ENCODE measurements at regions not wholly inside any gene's neighbourhood (a gene's known extent, or its start where the extent isn't known, plus 50 kb on each side); places are given as distances from the start of the nearest gene placed in this dataset.
"Not testable (repeated sequence)": the region's sequence is repeated elsewhere in the genome, so short reads cannot be mapped to it uniquely, and the experiment has no call there.

GRCh38 chr3:194871143-194871863, 185.6 kb downstream of the FAM43A start:
- DNase-seq, result peak; percentile 85
- Histone ChIP-seq H3K4me1 (ENCODE audit: control insufficient read depth, insufficient read depth, low read depth, low read length) (peaks cover 11% of the 10 kb centered on the region), H2BK5ac (ENCODE audit: low read depth, low read length, poor library complexity, severe bottlenecking) (no peak overlapping the region), H3K36me3 (ENCODE audit: control insufficient read depth in 1 of 2, insufficient read depth in 2 of 2, low read depth in 1 of 2, low read length in 2 of 2) (no peaks in the 10 kb centered on the region), H4K8ac (ENCODE audit: low read length) (no peak overlapping the region), H2BK15ac (ENCODE audit: low read depth, poor library complexity, severe bottlenecking) (no peak overlapping the region), H3K27ac (ENCODE audit: low read length, poor library complexity, severe bottlenecking) (no peak overlapping the region), H2AFZ (ENCODE audit: low read depth, low read length) (peak overlapping the region; percentile 51), H3K9me3 (ENCODE audit: control insufficient read depth, low read length) (no peaks in the 10 kb centered on the region), H3K79me1 (replicated peaks; ENCODE audit: low read length, poor library complexity, severe bottlenecking) (no peaks in the 10 kb centered on the region), H3K18ac (ENCODE audit: low read depth in 1 of 2, low read length in 2 of 2) (peak overlapping the region in 1 of 2 experiments; percentile 4), H2BK120ac (ENCODE audit: low read depth, low read length) (no peak overlapping the region), H2BK12ac (ENCODE audit: low read length in 2 of 2) (no peak overlapping the region), H3K4me3 (ENCODE audit: insufficient read depth in 1 of 2, low read depth in 1 of 2, low read length in 2 of 2) (peak overlapping the region in 1 of 2 experiments; percentile 6), H3K9ac (ENCODE audit: low read length) (peak overlapping the region; percentile 43), H3K23ac (ENCODE audit: low read length in 2 of 2) (no peak overlapping the region), H3K27me3 (ENCODE audit: control insufficient read depth in 1 of 2, insufficient read depth in 1 of 2, low read length in 2 of 2) (peaks cover 6 to 26% of the 10 kb centered on the region in 2 experiments), H3K14ac (ENCODE audit: low read length in 2 of 2) (no peak overlapping the region), H2AK5ac (ENCODE audit: low read length, severe bottlenecking) (no peak overlapping the region), H3K4ac (ENCODE audit: low read depth in 1 of 2, low read length in 2 of 2) (no peak overlapping the region), H4K91ac (ENCODE audit: low read length) (no peak overlapping the region), H3K4me2 (ENCODE audit: low read length, poor library complexity, severe bottlenecking) (no peak overlapping the region)
- 17% methylated on average over 12 of the region's 13 CpGs for WGBS

- H2BK5ac ChIP-seq (ENCODE audit: low read depth, low read length, poor library complexity, severe bottlenecking), result no peak overlapping the region
- H2BK12ac ChIP-seq (ENCODE audit: low read length in 2 of 2), result peak overlapping the region; percentile 22 to 96
- peak overlapping the region; percentile 71 for H4K91ac ChIP-seq (ENCODE audit: low read length)
- H2BK15ac ChIP-seq (ENCODE audit: low read depth, poor library complexity, severe bottlenecking), result no peak overlapping the region
- H3K4me3 ChIP-seq (ENCODE audit: insufficient read depth in 1 of 2, low read depth in 1 of 2, low read length in 2 of 2), result peak overlapping the region in 1 of 2 experiments; percentile 6
- peak overlapping the region; percentile 7 to 57 for H3K4ac ChIP-seq (ENCODE audit: low read depth in 1 of 2, low read length in 2 of 2)
- peak overlapping the region; percentile 14 to 89 for H3K18ac ChIP-seq (ENCODE audit: low read depth in 1 of 2, low read length in 2 of 2)
- H4K8ac ChIP-seq (ENCODE audit: low read length), result peak overlapping the region; percentile 47
- peak overlapping the region; percentile 51 for H2AFZ ChIP-seq (ENCODE audit: low read depth, low read length)
- H3K27me3 ChIP-seq (ENCODE audit: control insufficient read depth in 1 of 2, insufficient read depth in 1 of 2, low read length in 2 of 2), result peaks cover 5 to 28% of the 10 kb centered on the region in 2 experiments
- H3K27ac ChIP-seq (ENCODE audit: low read length, poor library complexity, severe bottlenecking), result no peak overlapping the region
- WGBS, result 60% methylated on average over 14 of the region's 14 CpGs
- no peaks in the 10 kb centered on the region for H3K36me3 ChIP-seq (ENCODE audit: control insufficient read depth in 1 of 2, insufficient read depth in 2 of 2, low read depth in 1 of 2, low read length in 2 of 2)
- H3K9ac ChIP-seq (ENCODE audit: low read length), result peak overlapping the region; percentile 43
- H3K4me2 ChIP-seq (ENCODE audit: low read length, poor library complexity, severe bottlenecking), result no peak overlapping the region
- H3K23ac ChIP-seq (ENCODE audit: low read length in 2 of 2), result no peak overlapping the region
- peaks cover 11% of the 10 kb centered on the region for H3K4me1 ChIP-seq (ENCODE audit: control insufficient read depth, insufficient read depth, low read depth, low read length)
- no peak overlapping the region for H2BK120ac ChIP-seq (ENCODE audit: low read depth, low read length)
- peak; percentile 53 for DNase-seq
- H2AK5ac ChIP-seq (ENCODE audit: low read length, severe bottlenecking), result no peak overlapping the region
- H3K14ac ChIP-seq (ENCODE audit: low read length in 2 of 2), result peak overlapping the region in 1 of 2 experiments; percentile 96
- H3K9me3 ChIP-seq (ENCODE audit: control insufficient read depth, low read length), result no peaks in the 10 kb centered on the region
- H3K79me1 ChIP-seq (replicated peaks; ENCODE audit: low read length, poor library complexity, severe bottlenecking), result no peaks in the 10 kb centered on the region
Measured at GRCh38 chr3:194871864-194872668, 186.4 kb downstream of the FAM43A start.

GRCh38 chr3:194872669-194872977, 186.9 kb downstream of the FAM43A start:
- H3K4ac ChIP-seq (ENCODE audit: low read depth in 1 of 2, low read length in 2 of 2), result no peak overlapping the region
- H2BK120ac ChIP-seq (ENCODE audit: low read depth, low read length), result no peak overlapping the region
- no peak overlapping the region for H3K14ac ChIP-seq (ENCODE audit: low read length in 2 of 2)
- H2BK15ac ChIP-seq (ENCODE audit: low read depth, poor library complexity, severe bottlenecking), result no peak overlapping the region
- H3K18ac ChIP-seq (ENCODE audit: low read depth in 1 of 2, low read length in 2 of 2), result no peak overlapping the region
- H2BK12ac ChIP-seq (ENCODE audit: low read length in 2 of 2), result peak overlapping the region; percentile 22 to 96
- H2AFZ ChIP-seq (ENCODE audit: low read depth, low read length), result no peak overlapping the region
- peak; percentile 41 for DNase-seq
- no peak overlapping the region for H4K8ac ChIP-seq (ENCODE audit: low read length)
- no peak overlapping the region for H3K23ac ChIP-seq (ENCODE audit: low read length in 2 of 2)
- H3K79me1 ChIP-seq (replicated peaks; ENCODE audit: low read length, poor library complexity, severe bottlenecking), result no peaks in the 10 kb centered on the region
- no peaks in the 10 kb centered on the region for H3K36me3 ChIP-seq (ENCODE audit: control insufficient read depth in 1 of 2, insufficient read depth in 2 of 2, low read depth in 1 of 2, low read length in 2 of 2)
- no peaks in the 10 kb centered on the region for H3K9me3 ChIP-seq (ENCODE audit: control insufficient read depth, low read length)
- WGBS, result no CpG with 5 or more reads among the region's 2 CpGs
- peaks cover 0 to 27% of the 10 kb centered on the region in 2 experiments for H3K27me3 ChIP-seq (ENCODE audit: control insufficient read depth in 1 of 2, insufficient read depth in 1 of 2, low read length in 2 of 2)
- no peak overlapping the region for H3K4me2 ChIP-seq (ENCODE audit: low read length, poor library complexity, severe bottlenecking)
- H3K9ac ChIP-seq (ENCODE audit: low read length), result peak overlapping the region; percentile 43
- H3K4me3 ChIP-seq (ENCODE audit: insufficient read depth in 1 of 2, low read depth in 1 of 2, low read length in 2 of 2), result no peak overlapping the region
- peaks cover 11% of the 10 kb centered on the region for H3K4me1 ChIP-seq (ENCODE audit: control insufficient read depth, insufficient read depth, low read depth, low read length)
- H3K27ac ChIP-seq (ENCODE audit: low read length, poor library complexity, severe bottlenecking), result no peak overlapping the region
- no peak overlapping the region for H2AK5ac ChIP-seq (ENCODE audit: low read length, severe bottlenecking)
- no peak overlapping the region for H4K91ac ChIP-seq (ENCODE audit: low read length)
- H2BK5ac ChIP-seq (ENCODE audit: low read depth, low read length, poor library complexity, severe bottlenecking), result no peak overlapping the region

DNA sequence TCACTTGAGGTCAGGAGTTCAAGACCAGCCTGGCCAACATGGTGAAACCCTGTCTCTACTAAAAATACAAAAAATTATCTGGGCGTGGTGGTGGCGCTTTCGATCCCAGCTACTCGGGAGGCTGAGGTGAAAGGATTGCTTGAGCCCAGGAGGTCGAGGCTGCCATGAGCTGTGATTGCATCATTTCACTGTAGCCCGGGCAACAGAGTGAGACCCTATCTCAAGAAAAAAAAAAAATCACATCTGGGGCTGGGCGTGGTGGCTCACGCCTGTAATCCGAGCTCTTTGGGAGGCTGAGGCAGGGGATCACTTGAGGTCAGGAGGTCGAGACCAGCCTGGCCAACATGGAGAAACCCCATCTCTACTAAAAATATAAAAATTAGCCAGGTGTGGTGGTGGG, 187.8 kb downstream of the FAM43A start:
- H2BK15ac ChIP-seq (ENCODE audit: low read depth, poor library complexity, severe bottlenecking); H4K8ac ChIP-seq (ENCODE audit: low read length); H2AFZ ChIP-seq (ENCODE audit: low read depth, low read length); H3K27ac ChIP-seq (ENCODE audit: low read length, poor library complexity, severe bottlenecking); H3K79me1 ChIP-seq (replicated peaks; ENCODE audit: low read length, poor library complexity, severe bottlenecking); H4K91ac ChIP-seq (ENCODE audit: low read length); H2BK12ac ChIP-seq (ENCODE audit: low read length in 2 of 2); H3K23ac ChIP-seq (ENCODE audit: low read length in 2 of 2); H3K4me3 ChIP-seq (ENCODE audit: insufficient read depth in 1 of 2, low read depth in 1 of 2, low read length in 2 of 2); H2BK120ac ChIP-seq (ENCODE audit: low read depth, low read length); H3K9ac ChIP-seq (ENCODE audit: low read length); DNase-seq; H3K36me3 ChIP-seq (ENCODE audit: control insufficient read depth in 1 of 2, insufficient read depth in 2 of 2, low read depth in 1 of 2, low read length in 2 of 2); H2AK5ac ChIP-seq (ENCODE audit: low read length, severe bottlenecking); H3K4me2 ChIP-seq (ENCODE audit: low read length, poor library complexity, severe bottlenecking); H3K9me3 ChIP-seq (ENCODE audit: control insufficient read depth, low read length); H2BK5ac ChIP-seq (ENCODE audit: low read depth, low read length, poor library complexity, severe bottlenecking); H3K14ac ChIP-seq (ENCODE audit: low read length in 2 of 2); H3K18ac ChIP-seq (ENCODE audit: low read depth in 1 of 2, low read length in 2 of 2); H3K4ac ChIP-seq (ENCODE audit: low read depth in 1 of 2, low read length in 2 of 2): not testable (repeated sequence)
- H3K4me1 ChIP-seq (ENCODE audit: control insufficient read depth, insufficient read depth, low read depth, low read length), result peaks cover 11% of the 10 kb centered on the region
- H3K27me3 ChIP-seq (ENCODE audit: control insufficient read depth in 1 of 2, insufficient read depth in 1 of 2, low read length in 2 of 2), result peaks cover 0 to 22% of the 10 kb centered on the region in 2 experiments
- over 99% methylated on average over 9 of the region's 10 CpGs for WGBS

Measured in mesenchymal stem cell (in vitro differentiated cells and primary cell).